Left ventricle myocardium superior (tissue), 1 donor: ENCODE measurements at regions not wholly inside any gene's neighbourhood (a gene's known extent, or its start where the extent isn't known, plus 50 kb on each side); places are given as distances from the start of the nearest gene placed in this dataset.

ENCODE experiments used
- ATAC-seq: fragments of 200-7000 bp; cut with Tn5 transposase; one replicate; pipeline ENCODE4 v1.9.1; 2020; ENCODE audit warnings: mild to moderate bottlenecking, moderate library complexity
- DNase-seq: peaks from one replicate; pipeline ENCODE4 v3.0.0-alpha.2; 2020
- intact Hi-C: fragments of 100-400 bp; cut with micrococcal nuclease; formaldehyde crosslinking; loops from one replicate; pipeline ENCODE4 v1.11.0; 2022
- donor health status: DM: no; HTN: yes; CAD: no; lungs with severe emphysema.

- ATAC-seq (no peak), DNase-seq (no peak)
- intact Hi-C loops, result no loop called here
Observed at GRCh38 chr2:155062250-155062921, 363.9 kb downstream of the KCNJ3 start.

- no peak for ATAC-seq
- DNase-seq, result no peak
- intact Hi-C loops, result no loop called here
Observed at GRCh38 chr2:155060896-155061295, 362.4 kb downstream of the KCNJ3 start.

GRCh38 chr2:155054712-155055111 is 356.2 kb downstream of the KCNJ3 start:
- intact Hi-C loops, result no loop called here
- ATAC-seq (no peak), DNase-seq (no peak)

GRCh38 chr2:155043097-155043496 is 344.6 kb downstream of the KCNJ3 start:
- DNase-seq, result no peak
- intact Hi-C loops, result no loop called here
- no peak for ATAC-seq

- DNase-seq, result no peak
- no peak for ATAC-seq
- intact Hi-C loops, result no loop called here
Observed at GRCh38 chr2:155035308-155035707, 336.8 kb downstream of the KCNJ3 start.

GRCh38 chr2:155033652-155034051 is 335.2 kb downstream of the KCNJ3 start:
- intact Hi-C loops, result no loop called here
- ATAC-seq (no peak), DNase-seq (no peak)

GRCh38 chr2:155030296-155030695 is 331.8 kb downstream of the KCNJ3 start:
- DNase-seq (no peak), ATAC-seq (no peak)
- intact Hi-C loops, result no loop called here

- intact Hi-C loops, result no loop called here
- ATAC-seq, result no peak
- no peak for DNase-seq
Observed at GRCh38 chr2:155026651-155027174, 328.2 kb downstream of the KCNJ3 start.

GRCh38 chr2:155023674-155024073 is 325.2 kb downstream of the KCNJ3 start:
- ATAC-seq, result no peak
- intact Hi-C loops, result no loop called here
- no peak for DNase-seq

GRCh38 chr2:155022531-155022930 is 324.0 kb downstream of the KCNJ3 start:
- intact Hi-C loops, result no loop called here

GRCh38 chr2:155021618-155022017 is 323.1 kb downstream of the KCNJ3 start:
- intact Hi-C loops, result no loop called here
- ATAC-seq (no peak), DNase-seq (no peak)

More at GRCh38 chr2:155022531-155022930, 324.0 kb downstream of the KCNJ3 start:
- no peak for ATAC-seq
- DNase-seq, result no peak

GRCh38 chr2:155020246-155020645 is 321.8 kb downstream of the KCNJ3 start:
- intact Hi-C loops, result no loop called here
- ATAC-seq, result no peak
- no peak for DNase-seq

GRCh38 chr2:155010925-155011324 is 312.4 kb downstream of the KCNJ3 start:
- intact Hi-C loops, result no loop called here
- no peak for DNase-seq

GRCh38 chr2:154995361-154995760 is 296.9 kb downstream of the KCNJ3 start:
- DNase-seq (no peak), ATAC-seq (no peak)
- intact Hi-C loops, result no loop called here

More at GRCh38 chr2:155010925-155011324, 312.4 kb downstream of the KCNJ3 start:
- no peak for ATAC-seq

GRCh38 chr2:154992826-154993225 is 294.3 kb downstream of the KCNJ3 start:
- no peak for ATAC-seq
- intact Hi-C loops, result no loop called here
- no peak for DNase-seq

- ATAC-seq, result no peak
- DNase-seq, result no peak
- intact Hi-C loops, result no loop called here
Observed at GRCh38 chr2:154978710-154979109, 280.2 kb downstream of the KCNJ3 start.

- intact Hi-C loops, result no loop called here
- DNase-seq (no peak), ATAC-seq (no peak)
Observed at GRCh38 chr2:154978244-154978643, 279.7 kb downstream of the KCNJ3 start.

GRCh38 chr2:154974041-154974440 is 275.5 kb downstream of the KCNJ3 start:
- no peak for ATAC-seq
- intact Hi-C loops, result no loop called here

GRCh38 chr2:154963511-154963910 is 265.0 kb downstream of the KCNJ3 start:
- DNase-seq, result no peak
- no peak for ATAC-seq
- intact Hi-C loops, result no loop called here

More at GRCh38 chr2:154974041-154974440, 275.5 kb downstream of the KCNJ3 start:
- DNase-seq, result no peak

GRCh38 chr2:154961676-154962075 is 263.2 kb downstream of the KCNJ3 start:
- DNase-seq (no peak), ATAC-seq (no peak)
- intact Hi-C loops, result no loop called here
